ENCODE measurements at regions not wholly inside any gene's neighbourhood (a gene's known extent, or its start where the extent isn't known, plus 50 kb on each side); places are given as distances from the start of the nearest gene placed in this dataset.

GRCh38 chr9:1771094-1771789 lies 243.9 kb upstream of the SMARCA2 start:
- TF ChIP-seq POLR2AphosphoS5 (IDR thresholded peaks at IDR 0.05; ENCODE audit: low read depth, low read length) (no peak), REST (IDR thresholded peaks at IDR 0.05; ENCODE audit: low read depth, low read length) (no peak), CTCF (IDR thresholded peaks at IDR 0.05) (no peak), TAF1 (IDR thresholded peaks at IDR 0.05; ENCODE audit: borderline replicate concordance, low read depth, low read length) (no peak), FOXM1 (IDR thresholded peaks at IDR 0.05; ENCODE audit: low read depth) (no peak), RAD21 (IDR thresholded peaks at IDR 0.05; ENCODE audit: low read length) (no peak), TCF12 (IDR thresholded peaks at IDR 0.05) (no peak), TEAD4 (IDR thresholded peaks at IDR 0.05; ENCODE audit: borderline replicate concordance, insufficient read depth) (no peak)
- TF ChIP-seq, protein P1, sequence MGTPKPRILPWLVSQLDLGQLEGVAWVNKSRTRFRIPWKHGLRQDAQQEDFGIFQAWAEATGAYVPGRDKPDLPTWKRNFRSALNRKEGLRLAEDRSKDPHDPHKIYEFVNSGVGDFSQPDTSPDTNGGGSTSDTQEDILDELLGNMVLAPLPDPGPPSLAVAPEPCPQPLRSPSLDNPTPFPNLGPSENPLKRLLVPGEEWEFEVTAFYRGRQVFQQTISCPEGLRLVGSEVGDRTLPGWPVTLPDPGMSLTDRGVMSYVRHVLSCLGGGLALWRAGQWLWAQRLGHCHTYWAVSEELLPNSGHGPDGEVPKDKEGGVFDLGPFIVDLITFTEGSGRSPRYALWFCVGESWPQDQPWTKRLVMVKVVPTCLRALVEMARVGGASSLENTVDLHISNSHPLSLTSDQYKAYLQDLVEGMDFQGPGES (IDR thresholded peaks at IDR 0.05; ENCODE audit: low read depth, low read length), result no peak
